Left forelimb (tissue), 1 donor: ENCODE measurements at regions not wholly inside any gene's neighbourhood (a gene's known extent, or its start where the extent isn't known, plus 50 kb on each side); places are given as distances from the start of the nearest gene placed in this dataset.

ENCODE experiments used
- DNase-seq: peaks from one replicate; pipeline ENCODE4 v3.0.0-alpha.2; 2018; ENCODE audit warnings: low spot score

GRCh38 chr4:81627590-81627989, 155.9 kb upstream of the RASGEF1B start:
- DNase-seq: no peak

- DNase-seq: no peak
These were observed 155.1 kb upstream of the RASGEF1B start for GRCh38 chr4:81626851-81627250.

GRCh38 chr4:81625422-81626417, 154.0 kb upstream of the RASGEF1B start:
- DNase-seq: no peak

- no peak for DNase-seq
These were observed 151.7 kb upstream of the RASGEF1B start for GRCh38 chr4:81623434-81623833.

GRCh38 chr4:81622474-81623184, 150.9 kb upstream of the RASGEF1B start:
- DNase-seq: no peak

- no peak for DNase-seq
These were observed 150.3 kb upstream of the RASGEF1B start for GRCh38 chr4:81622028-81622427.

- no peak for DNase-seq
These were observed 149.8 kb upstream of the RASGEF1B start for GRCh38 chr4:81621490-81621889.

GRCh38 chr4:81620442-81620841, 148.7 kb upstream of the RASGEF1B start:
- no peak for DNase-seq

- DNase-seq: no peak
These were observed 145.8 kb upstream of the RASGEF1B start for GRCh38 chr4:81617545-81617944.

GRCh38 chr4:81611221-81611620, 139.5 kb upstream of the RASGEF1B start:
- no peak for DNase-seq

GRCh38 chr4:81609844-81610243, 138.1 kb upstream of the RASGEF1B start:
- no peak for DNase-seq

GRCh38 chr4:81607950-81608349, 136.2 kb upstream of the RASGEF1B start:
- no peak for DNase-seq

- no peak for DNase-seq
These were observed 135.2 kb upstream of the RASGEF1B start for GRCh38 chr4:81606801-81607501.

GRCh38 chr4:81606166-81606565, 134.5 kb upstream of the RASGEF1B start:
- DNase-seq: no peak

GRCh38 chr4:81605271-81605670, 133.6 kb upstream of the RASGEF1B start:
- no peak for DNase-seq

- no peak for DNase-seq
These were observed 133.0 kb upstream of the RASGEF1B start for GRCh38 chr4:81604683-81605218.

- no peak for DNase-seq
These were observed 131.1 kb upstream of the RASGEF1B start for GRCh38 chr4:81602854-81603253.

- DNase-seq: no peak
These were observed 129.6 kb upstream of the RASGEF1B start for GRCh38 chr4:81601358-81601694.

- DNase-seq: peak; percentile 70
These were observed 129.0 kb upstream of the RASGEF1B start for GRCh38 chr4:81600520-81601357.

GRCh38 chr4:81599742-81600380, 128.2 kb upstream of the RASGEF1B start:
- no peak for DNase-seq
